Endothelial cell (in vitro differentiated cells): ENCODE measurements at regions not wholly inside any gene's neighbourhood (a gene's known extent, or its start where the extent isn't known, plus 50 kb on each side); places are given as distances from the start of the nearest gene placed in this dataset.

Experiments used
- DNase-seq: peaks from one replicate; pipeline ENCODE4 v3.0.0; 2021; ENCODE audit warnings: low spot score
- H3K27ac Mint-ChIP-seq: one replicate; pipeline ENCODE4 v1.8.0; 2021; ENCODE audit warnings: mixed read lengths, inconsistent platforms; ENCODE audit not compliant: unreplicated experiment
- H3K27me3 Mint-ChIP-seq: one replicate; pipeline ENCODE4 v1.8.0; 2021; ENCODE audit warnings: mild to moderate bottlenecking, moderate library complexity, mixed read lengths, inconsistent platforms; ENCODE audit not compliant: unreplicated experiment
- H3K36me3 Mint-ChIP-seq: one replicate; pipeline ENCODE4 v1.8.0; 2021; ENCODE audit warnings: mild to moderate bottlenecking, low read depth, mixed read lengths, inconsistent platforms; ENCODE audit not compliant: unreplicated experiment
- H3K4me1 Mint-ChIP-seq: one replicate; pipeline ENCODE4 v1.8.0; 2021; ENCODE audit warnings: mild to moderate bottlenecking, mixed read lengths, inconsistent platforms; ENCODE audit not compliant: unreplicated experiment
- H3K4me3 Mint-ChIP-seq: one replicate; pipeline ENCODE4 v1.8.0; 2021; ENCODE audit warnings: mild to moderate bottlenecking, mixed read lengths, inconsistent platforms; ENCODE audit not compliant: unreplicated experiment
- H3K9me3 Mint-ChIP-seq: one replicate; pipeline ENCODE4 v1.8.0; 2021; ENCODE audit warnings: mixed read lengths, inconsistent platforms; ENCODE audit not compliant: unreplicated experiment
- TF ChIP-seq, protein P1 (sequence below): fragments of 200-600 bp; sonication (generic); IDR thresholded peaks from one replicate; pipeline ENCODE4 v1.5.0; 2021; ENCODE audit warnings: antibody characterized with exemption; ENCODE audit not compliant: unreplicated experiment

DNA sequence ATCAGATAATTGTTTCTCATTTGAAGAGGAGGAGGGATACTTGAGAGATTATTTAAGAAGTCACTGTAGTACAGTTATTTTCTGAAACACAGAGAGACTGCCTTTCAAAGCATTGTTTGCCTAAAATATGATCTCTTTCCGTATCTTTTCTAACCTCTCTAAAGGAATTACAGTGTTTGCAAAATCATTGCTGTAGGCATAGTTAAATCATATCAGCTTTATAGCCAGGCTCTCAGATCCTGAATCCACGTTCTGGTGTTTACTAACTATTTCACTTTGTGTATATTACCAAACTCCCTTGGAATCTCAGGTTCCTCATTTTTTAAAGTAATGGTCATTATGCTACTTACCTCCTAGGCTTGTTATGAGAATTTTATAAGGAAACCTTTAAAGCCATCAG lies 1151.6 kb upstream of the CDH9 start:
- DNase-seq = no peak
- Mint-ChIP-seq H3K4me1 (no peaks in the 10 kb centered on the region), H3K4me3 (no peak overlapping the region), H3K27me3 (no peaks in the 10 kb centered on the region), H3K36me3 (no peaks in the 10 kb centered on the region), H3K27ac (no peak overlapping the region), H3K9me3 (no peaks in the 10 kb centered on the region)
- TF ChIP-seq, protein P1, sequence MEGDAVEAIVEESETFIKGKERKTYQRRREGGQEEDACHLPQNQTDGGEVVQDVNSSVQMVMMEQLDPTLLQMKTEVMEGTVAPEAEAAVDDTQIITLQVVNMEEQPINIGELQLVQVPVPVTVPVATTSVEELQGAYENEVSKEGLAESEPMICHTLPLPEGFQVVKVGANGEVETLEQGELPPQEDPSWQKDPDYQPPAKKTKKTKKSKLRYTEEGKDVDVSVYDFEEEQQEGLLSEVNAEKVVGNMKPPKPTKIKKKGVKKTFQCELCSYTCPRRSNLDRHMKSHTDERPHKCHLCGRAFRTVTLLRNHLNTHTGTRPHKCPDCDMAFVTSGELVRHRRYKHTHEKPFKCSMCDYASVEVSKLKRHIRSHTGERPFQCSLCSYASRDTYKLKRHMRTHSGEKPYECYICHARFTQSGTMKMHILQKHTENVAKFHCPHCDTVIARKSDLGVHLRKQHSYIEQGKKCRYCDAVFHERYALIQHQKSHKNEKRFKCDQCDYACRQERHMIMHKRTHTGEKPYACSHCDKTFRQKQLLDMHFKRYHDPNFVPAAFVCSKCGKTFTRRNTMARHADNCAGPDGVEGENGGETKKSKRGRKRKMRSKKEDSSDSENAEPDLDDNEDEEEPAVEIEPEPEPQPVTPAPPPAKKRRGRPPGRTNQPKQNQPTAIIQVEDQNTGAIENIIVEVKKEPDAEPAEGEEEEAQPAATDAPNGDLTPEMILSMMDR = no peak

DNA sequence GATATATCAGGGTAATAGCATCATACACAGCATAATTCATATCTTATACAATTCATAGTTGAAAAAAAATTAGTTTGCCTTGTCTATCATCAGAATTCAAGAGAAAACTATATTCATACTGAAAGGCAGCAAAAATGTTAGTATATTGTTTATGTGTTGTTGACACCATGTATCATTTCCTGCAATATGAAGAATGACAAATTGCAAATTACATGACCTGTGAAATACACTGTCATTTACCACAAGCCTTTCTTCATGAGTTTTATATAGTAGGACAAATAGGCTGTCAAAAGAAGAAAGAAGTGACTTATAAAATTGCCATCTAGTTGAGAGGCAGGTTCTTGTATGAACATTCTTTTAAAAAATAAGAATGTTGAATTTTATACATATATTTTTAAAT lies 1136.3 kb upstream of the CDH9 start:
- TF ChIP-seq, protein P1 = no peak
- H3K4me1 Mint-ChIP-seq = no peaks in the 10 kb centered on the region
- H3K4me3 Mint-ChIP-seq = no peak overlapping the region
- H3K27me3 Mint-ChIP-seq = no peaks in the 10 kb centered on the region
- no peak overlapping the region for H3K27ac Mint-ChIP-seq
- no peaks in the 10 kb centered on the region for H3K9me3 Mint-ChIP-seq
- DNase-seq = no peak
- no peaks in the 10 kb centered on the region for H3K36me3 Mint-ChIP-seq

DNA sequence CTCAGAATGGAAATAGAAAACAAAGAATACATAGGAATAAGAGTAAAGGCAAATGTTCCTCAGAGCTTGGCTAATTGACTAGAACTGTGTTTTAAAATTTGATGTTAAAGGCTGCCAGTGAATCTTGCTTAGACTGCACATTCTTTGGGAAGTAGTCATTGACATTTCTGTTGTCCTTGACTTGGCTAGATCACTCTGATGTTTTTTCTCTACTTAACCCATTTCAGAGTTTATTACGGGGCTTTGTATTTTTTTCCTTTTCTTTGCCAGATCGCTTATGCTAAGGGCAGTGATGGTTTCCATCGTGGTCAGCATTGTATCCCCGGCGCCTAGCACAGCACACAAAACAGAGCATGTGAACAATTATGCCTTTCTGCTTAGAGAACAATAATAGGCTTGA lies 1126.7 kb upstream of the CDH9 start:
- Mint-ChIP-seq H3K27me3 (no peaks in the 10 kb centered on the region), H3K4me1 (no peaks in the 10 kb centered on the region), H3K36me3 (no peaks in the 10 kb centered on the region), H3K4me3 (no peak overlapping the region), H3K27ac (no peak overlapping the region), H3K9me3 (no peaks in the 10 kb centered on the region)
- TF ChIP-seq, protein P1 = no peak
- no peak for DNase-seq

DNA sequence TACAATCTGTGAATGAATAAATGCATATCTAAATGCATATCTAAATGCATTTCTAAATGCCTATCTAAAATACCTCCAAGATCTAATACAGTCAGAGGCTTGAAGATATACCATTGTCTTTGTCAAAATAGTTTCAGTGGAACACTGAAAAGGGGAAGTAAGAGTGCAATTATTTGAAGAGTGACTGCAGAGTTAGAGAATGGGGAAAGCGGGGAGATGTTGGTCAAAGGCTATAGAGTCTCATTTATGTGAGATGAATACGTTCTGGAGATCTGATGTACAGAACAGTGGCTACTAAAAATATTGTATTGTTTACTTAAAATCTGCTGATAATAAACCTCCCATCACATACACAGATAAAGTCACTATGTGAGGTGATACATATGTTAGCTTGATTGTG lies 1126.2 kb upstream of the CDH9 start:
- Mint-ChIP-seq H3K9me3 (no peaks in the 10 kb centered on the region), H3K27ac (no peak overlapping the region), H3K36me3 (no peaks in the 10 kb centered on the region), H3K27me3 (no peaks in the 10 kb centered on the region), H3K4me1 (no peaks in the 10 kb centered on the region), H3K4me3 (no peak overlapping the region)
- DNase-seq = no peak
- TF ChIP-seq, protein P1 = no peak

DNA sequence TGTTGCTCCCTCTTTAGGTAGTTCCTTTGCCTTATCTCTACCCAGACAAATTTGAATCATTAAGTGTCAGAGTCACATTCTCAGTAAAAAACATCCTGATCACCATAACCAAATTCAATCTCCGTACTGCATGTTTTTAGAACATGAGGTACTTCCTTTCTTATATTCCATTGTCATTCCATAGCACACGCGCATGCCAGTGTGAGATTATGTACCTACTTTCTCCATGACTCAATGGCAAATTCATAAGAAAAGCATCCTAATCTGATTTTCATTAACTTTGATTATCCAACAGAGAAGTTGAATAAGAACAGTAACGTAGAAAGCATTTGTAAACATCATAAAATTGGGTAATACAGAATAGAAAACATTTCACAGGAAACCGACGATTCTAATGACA lies 1118.6 kb upstream of the CDH9 start:
- H3K9me3 Mint-ChIP-seq = no peaks in the 10 kb centered on the region
- no peak overlapping the region for H3K27ac Mint-ChIP-seq
- no peak overlapping the region for H3K4me3 Mint-ChIP-seq
- H3K36me3 Mint-ChIP-seq = no peaks in the 10 kb centered on the region
- no peaks in the 10 kb centered on the region for H3K27me3 Mint-ChIP-seq
- H3K4me1 Mint-ChIP-seq = no peaks in the 10 kb centered on the region
- no peak for DNase-seq
- TF ChIP-seq, protein P1 = no peak
